GM06990 (cell line): ENCODE measurements at regions not wholly inside any gene's neighbourhood (a gene's known extent, or its start where the extent isn't known, plus 50 kb on each side); places are given as distances from the start of the nearest gene placed in this dataset.

Experiments used
- DNase-seq: peaks from one replicate; pipeline ENCODE4 v3.0.0-alpha.2; 2011; ENCODE audit not compliant: insufficient read length; ENCODE audit errors: extremely low read depth
- H3K27me3 ChIP-seq: replicated peaks from 2 replicates; pipeline ENCODE4 v1.6.0; 2011; ENCODE audit warnings: low read length; ENCODE audit not compliant: control insufficient read depth, insufficient read depth
- H3K36me3 ChIP-seq: 2 replicates; pipeline ENCODE4 v1.5.1; 2011; ENCODE audit warnings: low read length; ENCODE audit not compliant: control insufficient read depth, insufficient read depth
- H3K4me3 ChIP-seq: replicated peaks from 2 replicates; pipeline ENCODE4 v1.5.1; 2011; ENCODE audit warnings: low read depth, mild to moderate bottlenecking, control low read depth, low read length
- TF ChIP-seq, protein P1 (sequence below): IDR thresholded peaks from 2 replicates; pipeline ENCODE4 v1.5.1; 2011; ENCODE audit warnings: low read length, control low read depth, mild to moderate bottlenecking, inconsistent platforms; ENCODE audit not compliant: insufficient read depth, poor library complexity, severe bottlenecking

DNA sequence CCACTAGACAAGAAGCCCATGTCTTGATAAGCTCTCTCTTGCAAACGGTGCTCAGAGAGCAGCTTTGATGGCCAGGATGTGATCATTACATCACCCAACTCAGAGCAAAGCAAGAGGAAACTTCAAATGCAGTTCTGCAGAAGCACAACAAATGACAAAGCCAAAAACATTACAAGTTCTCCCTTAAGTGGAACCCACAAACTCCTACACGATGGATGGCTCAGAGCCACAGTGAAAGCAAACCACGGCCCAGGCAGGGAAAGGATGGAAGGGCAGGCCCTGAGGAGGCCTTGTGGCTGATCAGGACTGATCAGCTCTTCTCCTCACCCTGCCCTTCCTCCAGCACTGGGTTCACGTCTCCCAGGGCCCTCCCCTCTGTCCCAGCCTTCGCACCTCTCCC, 326.4 kb downstream of the EIPR1 start:
- TF ChIP-seq, protein P1, sequence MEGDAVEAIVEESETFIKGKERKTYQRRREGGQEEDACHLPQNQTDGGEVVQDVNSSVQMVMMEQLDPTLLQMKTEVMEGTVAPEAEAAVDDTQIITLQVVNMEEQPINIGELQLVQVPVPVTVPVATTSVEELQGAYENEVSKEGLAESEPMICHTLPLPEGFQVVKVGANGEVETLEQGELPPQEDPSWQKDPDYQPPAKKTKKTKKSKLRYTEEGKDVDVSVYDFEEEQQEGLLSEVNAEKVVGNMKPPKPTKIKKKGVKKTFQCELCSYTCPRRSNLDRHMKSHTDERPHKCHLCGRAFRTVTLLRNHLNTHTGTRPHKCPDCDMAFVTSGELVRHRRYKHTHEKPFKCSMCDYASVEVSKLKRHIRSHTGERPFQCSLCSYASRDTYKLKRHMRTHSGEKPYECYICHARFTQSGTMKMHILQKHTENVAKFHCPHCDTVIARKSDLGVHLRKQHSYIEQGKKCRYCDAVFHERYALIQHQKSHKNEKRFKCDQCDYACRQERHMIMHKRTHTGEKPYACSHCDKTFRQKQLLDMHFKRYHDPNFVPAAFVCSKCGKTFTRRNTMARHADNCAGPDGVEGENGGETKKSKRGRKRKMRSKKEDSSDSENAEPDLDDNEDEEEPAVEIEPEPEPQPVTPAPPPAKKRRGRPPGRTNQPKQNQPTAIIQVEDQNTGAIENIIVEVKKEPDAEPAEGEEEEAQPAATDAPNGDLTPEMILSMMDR, result no peak
- no peak for DNase-seq
- Histone ChIP-seq H3K4me3 (no peak overlapping the region), H3K27me3 (no peaks in the 10 kb centered on the region), H3K36me3 (no peaks in the 10 kb centered on the region)

DNA sequence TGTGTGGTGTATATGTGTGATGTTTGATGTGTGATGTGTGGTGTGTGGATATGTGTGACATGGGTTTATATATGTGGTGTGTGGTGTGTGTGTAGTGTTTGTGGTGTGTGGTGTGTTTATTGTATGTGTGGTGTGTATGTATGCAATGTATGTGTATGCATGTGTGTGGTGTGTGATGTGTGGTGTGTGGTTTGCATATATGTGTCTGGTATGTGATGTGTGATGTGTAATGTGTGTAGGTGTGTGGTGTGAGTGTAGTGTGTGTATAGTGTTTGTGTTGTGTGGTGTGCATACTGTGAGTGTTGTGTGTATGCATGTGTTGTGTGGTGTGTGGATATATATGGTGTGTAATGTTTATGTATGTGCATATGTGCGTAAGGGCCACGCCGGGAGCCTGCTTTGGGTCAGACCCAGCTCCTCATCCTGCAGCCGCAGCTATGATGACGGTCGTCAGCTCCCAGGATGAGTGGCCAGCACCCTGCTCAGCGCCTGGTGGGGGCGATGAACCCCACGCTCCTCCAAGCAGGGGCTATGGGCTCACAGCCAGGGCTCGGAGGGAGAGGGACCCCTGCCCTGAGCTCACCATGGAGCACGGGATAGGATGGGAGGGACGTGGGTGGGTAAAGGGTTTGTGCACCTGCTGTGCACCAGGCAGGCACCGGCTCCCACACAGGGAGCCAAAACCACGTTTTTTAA, 331.3 kb downstream of the EIPR1 start:
- TF ChIP-seq, protein P1, result no peak
- Histone ChIP-seq H3K4me3 (no peak overlapping the region), H3K27me3 (no peaks in the 10 kb centered on the region), H3K36me3 (no peaks in the 10 kb centered on the region)
- no peak for DNase-seq

DNA sequence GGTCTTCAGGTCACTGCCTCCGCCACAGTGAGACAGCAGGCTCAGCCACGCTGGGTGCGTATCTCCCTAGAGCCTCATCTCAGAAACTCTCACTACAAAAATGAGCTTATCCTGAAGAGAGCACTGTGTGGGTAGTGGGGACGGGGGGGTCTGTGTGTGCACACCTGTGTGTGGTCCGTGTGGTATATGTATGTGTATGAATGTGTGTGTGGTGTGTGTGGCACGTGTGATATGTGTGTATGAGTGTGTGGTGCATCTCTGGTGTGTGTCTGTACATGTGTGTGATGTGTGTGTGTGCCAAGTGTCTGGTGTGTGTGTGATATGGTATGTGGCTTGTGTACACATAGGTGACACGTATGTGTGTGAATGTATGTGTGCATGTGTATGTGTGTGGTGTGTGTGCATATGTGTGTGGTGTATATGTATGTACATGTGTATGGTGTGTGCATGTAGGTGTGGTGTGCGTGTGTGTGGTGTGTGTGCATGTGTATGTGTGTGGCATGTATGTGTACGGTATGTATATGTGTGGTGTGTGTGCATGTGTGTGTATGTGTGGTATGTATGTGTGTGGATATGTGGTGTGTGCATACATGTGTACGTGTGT, 332.2 kb downstream of the EIPR1 start:
- DNase-seq, result no peak
- H3K36me3 ChIP-seq, result no peaks in the 10 kb centered on the region
- TF ChIP-seq, protein P1, result no peak
- H3K27me3 ChIP-seq, result no peaks in the 10 kb centered on the region
- H3K4me3 ChIP-seq, result no peak overlapping the region

DNA sequence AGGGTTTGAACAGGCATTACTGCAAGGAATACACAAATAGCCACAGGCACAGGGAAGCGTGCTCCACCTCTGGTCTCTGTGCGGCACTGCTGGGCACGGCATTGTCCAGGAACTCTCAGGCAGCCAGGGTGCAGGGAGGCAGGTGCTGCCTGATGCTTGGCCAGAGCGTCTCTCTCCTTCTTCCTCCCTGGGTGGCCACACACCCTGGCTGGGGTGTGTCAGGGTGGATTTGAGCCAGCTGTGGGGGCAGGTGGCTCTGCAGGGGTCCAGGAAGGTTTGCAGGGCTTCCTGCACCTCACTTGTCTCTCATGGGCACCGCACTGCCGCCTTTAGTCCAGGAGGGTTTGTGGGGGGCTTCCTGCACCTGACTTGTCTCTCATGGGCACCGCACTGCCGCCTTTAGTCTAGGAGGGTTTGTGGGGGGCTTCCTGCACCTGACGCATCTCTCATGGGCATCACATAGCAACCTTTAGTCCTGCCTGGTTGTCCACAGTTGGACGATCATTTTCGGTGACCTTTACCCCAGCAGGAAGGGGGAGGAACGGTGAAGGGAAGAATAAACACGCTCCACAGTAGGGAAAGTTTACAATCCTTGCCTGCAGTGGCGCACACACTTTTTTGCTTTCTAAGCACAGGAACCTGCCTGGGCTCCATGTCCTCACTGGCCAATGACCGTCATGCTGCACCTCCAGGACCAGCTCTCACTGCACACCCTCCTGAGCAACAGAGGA, 332.9 kb downstream of the EIPR1 start:
- TF ChIP-seq, protein P1, result no peak

DNA sequence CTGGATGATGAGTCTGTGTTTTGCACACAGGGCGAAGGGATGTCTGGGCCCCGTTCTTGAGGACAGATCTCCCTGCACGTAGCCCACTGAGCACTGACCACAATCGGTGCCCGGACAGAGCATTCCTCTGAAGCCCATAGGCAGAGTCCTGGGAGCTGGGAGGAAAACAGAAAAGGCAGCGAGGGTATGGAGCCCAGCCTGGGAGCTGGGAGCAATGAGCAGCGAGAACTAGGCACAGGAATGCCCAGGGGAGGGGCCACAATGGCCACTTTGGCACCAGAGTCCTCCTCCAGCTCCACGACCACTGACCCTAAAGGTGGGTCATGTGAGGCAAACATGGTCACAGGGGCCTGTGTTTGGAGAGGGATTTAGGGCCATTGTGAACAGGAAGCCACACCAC, 333.9 kb downstream of the EIPR1 start:
- TF ChIP-seq, protein P1, result no peak
- Histone ChIP-seq H3K4me3 (no peak overlapping the region), H3K27me3 (no peaks in the 10 kb centered on the region), H3K36me3 (no peaks in the 10 kb centered on the region)
- no peak for DNase-seq

More for the DNA sequence above, 332.9 kb downstream of the EIPR1 start:
- no peaks in the 10 kb centered on the region for H3K27me3 ChIP-seq
- no peaks in the 10 kb centered on the region for H3K36me3 ChIP-seq
- H3K4me3 ChIP-seq, result no peak overlapping the region
- no peak for DNase-seq
